NCI-H187 (cell line): ENCODE measurements at regions not wholly inside any gene's neighbourhood (a gene's known extent, or its start where the extent isn't known, plus 50 kb on each side); places are given as distances from the start of the nearest gene placed in this dataset.

Experiments
- DNase-seq, 2 experiments: peaks; one replicate each; lab custom pipeline; 2025; lab: John Stamatoyannopoulos, UW

DNA sequence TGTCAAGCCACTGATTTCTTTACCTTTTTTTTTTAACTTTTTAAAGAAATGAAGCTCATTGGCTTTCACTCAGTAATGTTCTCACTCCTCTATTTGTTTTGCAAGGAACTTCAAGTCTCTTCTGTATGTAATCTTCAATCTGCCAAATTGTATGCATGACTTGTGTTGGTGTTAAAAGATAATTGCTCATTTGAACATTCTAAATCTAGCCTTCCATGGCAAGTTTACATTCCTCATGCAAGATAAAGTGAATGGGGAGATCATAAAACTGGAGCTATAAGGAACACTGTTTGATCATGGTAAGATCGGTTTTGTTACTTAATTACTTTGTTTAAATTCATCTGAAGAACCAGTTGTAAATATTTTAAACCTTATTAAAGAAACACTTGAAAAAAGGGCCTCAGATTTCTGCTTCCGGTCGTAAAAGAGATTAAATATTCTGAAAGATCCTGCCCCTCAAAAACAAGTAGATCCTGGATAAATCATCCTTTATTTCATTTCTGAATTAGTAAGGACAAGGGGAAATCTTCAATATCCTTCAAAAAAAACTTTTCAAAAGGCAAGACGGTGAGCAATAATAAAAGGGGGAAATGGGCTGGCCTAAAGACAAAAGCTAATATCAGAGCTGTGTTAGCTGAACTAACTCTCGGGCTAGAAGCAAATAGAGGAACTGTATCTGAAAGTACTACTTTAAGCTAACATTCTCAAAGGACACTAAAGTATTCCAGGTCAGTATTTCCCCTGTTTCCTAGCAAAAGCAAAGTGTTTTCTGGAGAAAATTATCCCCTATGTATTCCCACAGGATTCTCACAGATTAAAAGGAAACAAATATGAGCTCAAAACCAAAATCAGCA is 107.0 kb upstream of the ATP11B start:
- no peak for DNase-seq

DNA sequence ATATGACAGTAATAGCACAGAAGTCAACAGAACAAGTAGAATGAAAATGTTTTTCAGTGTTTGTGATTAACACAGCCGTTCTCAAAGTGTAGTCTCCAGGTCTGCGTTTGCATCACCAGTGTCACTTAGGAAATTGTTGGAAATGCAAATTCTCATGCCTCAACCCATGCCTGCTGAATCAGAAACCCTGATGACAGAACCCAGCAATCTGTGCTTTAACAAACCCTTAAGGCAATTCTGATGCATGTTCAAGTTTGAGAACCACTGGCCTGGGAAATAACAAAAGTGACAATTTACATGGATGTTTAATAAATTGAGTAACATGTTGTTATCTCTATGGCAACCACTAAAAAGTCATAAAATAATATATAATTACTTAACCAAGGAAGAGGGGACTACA is 103.1 kb upstream of the ATP11B start:
- no peak for DNase-seq

DNA sequence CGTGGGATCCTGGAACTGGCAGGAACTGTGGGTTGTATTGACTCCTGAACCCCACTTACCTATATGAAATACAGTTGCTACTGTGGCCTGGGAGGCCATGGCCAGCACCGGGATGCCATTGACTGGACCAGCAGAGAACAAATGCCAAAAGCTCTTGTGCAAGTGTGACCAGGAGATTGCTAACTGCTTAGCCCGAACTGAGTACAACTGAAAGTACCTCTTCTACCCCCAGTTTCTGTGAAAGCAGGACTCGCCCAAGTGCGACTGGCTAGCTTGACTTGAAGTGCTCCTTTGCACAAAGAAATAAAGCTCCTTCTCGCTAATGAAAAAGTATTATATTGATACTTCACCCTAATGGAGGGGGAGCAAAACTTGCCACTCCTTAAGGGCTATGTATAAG is 101.3 kb upstream of the ATP11B start:
- no peak for DNase-seq

DNA sequence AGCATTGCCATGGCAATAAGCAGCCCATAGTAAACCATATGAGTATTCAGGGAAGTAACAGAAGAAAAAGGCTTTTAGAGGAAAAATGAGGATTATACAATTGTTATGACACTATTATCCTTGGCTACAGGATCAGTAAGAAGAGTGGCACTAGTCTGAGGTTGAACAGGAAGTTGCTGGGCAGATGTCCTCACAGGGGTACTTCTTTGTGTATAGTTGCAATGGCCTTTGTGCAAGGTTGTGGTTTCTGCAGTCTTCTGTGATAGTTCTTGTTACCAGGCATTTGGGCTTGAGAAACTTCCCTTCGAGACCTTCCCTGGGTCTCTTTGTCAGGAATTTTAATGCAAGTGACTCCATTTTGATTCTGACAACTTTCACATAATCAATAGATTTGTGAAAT is 100.6 kb upstream of the ATP11B start:
- no peak for DNase-seq

DNA sequence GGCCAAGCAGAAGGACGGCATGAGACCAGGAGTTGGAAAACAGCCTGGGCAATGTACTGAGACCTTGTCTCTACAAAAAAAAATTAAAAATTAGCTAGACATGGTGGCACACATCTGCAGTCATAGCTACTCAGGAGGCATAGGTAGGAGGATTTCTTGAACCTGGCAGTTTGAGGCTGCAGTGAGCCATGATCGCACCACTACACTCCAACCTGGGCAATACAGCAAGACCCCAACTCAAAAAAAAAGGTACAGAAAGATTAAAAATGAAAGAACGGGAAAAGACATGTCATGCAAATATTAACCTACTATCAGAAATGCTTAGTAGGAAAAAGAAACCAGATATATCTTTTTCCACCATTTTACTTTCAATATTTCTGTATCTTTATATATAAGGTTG is 99.6 kb upstream of the ATP11B start:
- DNase-seq, result no peak

DNA sequence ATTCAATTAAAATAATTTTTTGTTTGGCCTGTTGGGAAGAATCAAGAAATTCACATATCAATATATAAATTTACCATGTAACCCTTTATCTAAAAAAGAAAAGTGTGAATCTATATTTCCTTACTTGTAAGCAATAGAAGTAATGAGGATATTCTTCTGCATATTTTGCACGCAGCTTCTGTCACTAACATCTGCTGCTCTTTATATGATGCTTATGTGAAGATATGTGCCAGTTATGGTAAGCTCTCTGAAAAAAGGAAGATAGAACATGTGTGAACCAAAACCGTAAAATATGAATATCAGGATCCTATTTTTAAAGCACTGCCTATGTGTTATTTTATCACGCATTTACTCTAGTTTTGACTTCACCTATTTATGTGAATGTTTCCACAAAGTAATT is 96.4 kb upstream of the ATP11B start:
- DNase-seq, result no peak

DNA sequence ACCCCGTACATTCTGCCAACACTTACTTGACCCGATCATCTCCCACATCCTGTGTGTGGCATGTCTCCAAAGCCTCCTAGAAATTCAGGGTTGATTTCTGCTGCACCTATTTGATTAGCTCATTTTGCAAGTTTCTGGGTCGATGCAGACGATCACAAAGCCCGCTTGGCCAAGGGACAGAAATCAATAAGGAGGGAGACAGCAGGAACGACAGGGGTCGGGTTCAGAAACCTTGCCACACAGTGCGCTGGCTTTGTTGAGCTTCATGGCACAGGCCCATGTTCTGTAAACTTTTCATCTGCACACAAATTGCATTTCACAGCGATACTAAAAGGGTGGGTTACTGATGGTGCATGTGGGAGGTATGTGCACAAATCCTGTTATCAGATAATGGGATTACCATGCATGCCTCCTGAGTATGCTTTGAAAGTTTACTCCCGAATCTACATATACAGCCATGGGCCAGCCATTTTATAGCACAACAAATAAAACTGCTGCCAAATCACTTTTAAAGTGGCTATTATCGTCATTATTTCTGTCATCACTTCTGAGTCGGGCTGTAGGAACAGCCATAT is 95.9 kb upstream of the ATP11B start:
- no peak for DNase-seq

DNA sequence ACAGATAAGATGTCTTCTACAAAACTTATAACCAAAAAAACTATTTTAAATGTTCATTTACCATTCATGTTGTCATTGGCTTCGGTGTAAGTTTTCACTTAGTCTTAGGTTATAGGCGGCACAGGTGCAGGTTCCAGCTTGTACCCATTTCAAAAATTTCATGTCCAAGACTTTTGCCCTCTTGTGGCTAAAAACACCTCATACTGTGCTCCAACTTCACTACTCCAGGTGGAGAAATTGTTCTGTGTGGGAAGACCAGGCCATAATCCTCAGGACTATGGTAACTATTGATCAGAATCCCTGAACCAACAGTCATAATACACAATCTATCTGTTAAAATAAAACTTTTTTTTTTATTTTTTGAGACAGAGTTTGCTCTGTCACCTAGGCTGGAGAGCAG is 95.2 kb upstream of the ATP11B start:
- DNase-seq, result no peak

DNA sequence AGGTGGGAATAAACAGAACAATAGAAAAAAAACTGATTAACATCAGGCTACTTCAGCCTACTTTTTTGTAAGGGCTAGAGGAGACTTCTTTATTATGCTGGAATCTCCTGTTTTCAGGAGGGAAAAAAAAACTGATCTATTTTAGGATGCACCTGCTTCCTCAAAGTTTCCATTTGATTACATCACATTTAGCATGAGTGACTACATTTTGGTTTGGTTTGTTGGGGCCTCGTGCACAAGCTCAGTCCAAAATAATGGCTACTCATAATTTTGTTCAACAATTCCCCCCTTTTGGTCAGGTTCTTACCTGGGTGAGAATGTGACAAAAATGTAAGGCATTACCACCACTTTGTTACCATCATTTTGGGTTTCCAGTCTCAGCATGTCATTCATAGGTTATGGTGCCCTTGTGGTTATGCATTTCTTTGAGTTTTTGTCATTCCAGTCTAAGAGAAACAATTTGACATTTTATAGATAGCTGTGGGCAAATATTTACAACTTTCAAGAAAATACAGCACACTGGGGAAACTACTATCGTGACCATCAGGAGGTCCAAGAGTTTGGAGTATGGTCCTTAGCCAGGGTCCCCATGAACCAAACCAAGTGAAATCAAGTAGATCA is 93.6 kb upstream of the ATP11B start:
- no peak for DNase-seq

DNA sequence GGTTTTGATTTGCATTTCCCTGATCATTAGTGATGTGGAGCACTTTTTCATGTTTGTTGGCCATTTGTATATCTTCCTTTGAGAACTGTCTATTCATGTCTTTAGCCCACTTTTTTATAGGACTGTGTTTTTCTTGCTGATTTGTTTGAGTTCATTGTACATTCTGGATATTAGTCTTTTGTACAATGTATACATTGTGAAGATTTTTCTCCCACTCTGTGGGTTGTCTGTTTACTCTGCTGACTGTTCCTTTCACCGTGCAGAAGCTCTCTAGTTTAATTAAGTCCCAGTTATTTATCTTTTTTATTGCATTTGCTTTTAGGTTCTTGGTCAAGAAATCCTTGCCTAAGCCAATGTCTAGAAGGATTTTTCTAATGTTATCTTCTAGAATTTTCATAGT is 91.1 kb upstream of the ATP11B start:
- DNase-seq, result no peak

DNA sequence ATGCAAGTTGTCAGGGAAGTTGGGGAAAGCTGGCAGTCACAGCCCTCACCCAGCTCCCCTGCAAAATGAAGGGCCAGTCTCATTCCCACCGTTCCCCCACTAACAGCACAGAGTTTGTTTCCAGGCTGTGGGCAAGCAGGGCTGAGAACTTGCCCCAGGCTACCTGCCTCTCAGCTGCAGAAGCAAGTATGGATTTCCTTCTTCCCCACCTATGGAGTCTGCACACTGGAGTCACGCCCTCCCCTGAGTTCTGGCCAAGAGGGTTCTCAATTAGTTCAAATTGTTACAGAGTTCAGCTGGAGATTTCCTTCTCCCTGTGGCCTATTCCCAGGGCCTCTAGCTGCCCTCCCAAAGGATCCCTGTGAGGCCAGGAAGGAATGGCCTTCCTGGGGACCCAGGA is 90.1 kb upstream of the ATP11B start:
- no peak for DNase-seq

DNA sequence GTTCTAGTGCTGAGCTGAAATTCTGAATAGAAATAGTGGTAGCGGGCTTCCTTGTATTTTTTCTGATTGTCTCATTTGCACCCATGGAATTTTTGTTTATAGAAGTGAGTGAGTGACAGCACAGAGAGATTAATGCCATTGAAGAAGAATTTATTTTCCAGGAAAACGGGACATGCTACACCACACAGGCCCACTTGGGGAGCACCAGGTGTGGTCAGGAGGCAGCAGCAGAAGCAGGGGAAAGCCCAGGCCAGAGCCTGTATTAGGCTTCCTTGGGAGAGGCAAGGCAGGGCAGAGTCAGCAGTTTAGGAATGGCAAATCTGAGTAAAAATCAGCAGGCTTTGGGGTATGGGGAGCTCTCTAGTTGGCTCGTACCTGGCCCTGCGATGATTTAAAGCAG is 88.4 kb upstream of the ATP11B start:
- DNase-seq, result no peak

DNA sequence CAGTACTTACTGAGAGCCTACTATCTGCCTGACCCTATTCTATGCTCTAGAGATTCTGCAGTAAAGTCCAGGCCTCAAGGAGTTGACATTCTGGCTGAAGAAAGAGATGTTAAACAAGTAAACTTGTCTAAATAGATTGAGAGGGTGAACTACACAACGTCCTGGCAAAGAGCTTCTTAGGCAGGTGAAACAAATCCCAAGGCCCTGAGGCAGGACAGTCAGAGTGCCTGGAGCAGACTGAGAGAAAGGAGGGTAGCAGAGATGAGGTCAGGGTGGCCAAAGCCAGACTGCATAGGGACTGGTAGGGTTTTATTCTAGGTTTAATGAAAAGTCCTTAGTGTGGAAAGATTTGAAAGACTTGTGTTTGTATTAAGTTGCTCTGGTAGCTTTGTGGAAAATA is 84.5 kb upstream of the ATP11B start:
- no peak for DNase-seq

DNA sequence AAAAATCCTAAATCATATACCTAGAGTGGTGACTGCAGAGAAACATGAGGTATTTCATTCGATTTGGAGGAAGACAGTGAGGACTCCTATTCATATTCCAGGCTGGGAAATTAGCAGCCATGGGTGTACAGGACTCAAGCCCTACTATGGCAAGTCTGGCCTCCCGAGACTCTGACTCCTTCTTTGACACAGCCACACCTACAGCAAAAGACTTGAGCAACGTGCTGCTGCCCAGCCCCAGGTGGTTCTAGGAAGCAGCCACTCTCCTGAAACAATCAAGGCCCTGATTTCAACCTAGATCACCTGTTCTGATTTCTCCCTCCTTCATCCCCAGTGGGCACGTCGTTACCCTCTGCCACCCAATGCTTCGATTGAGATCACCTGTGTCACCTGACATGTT is 84.0 kb upstream of the ATP11B start:
- no peak for DNase-seq

DNA sequence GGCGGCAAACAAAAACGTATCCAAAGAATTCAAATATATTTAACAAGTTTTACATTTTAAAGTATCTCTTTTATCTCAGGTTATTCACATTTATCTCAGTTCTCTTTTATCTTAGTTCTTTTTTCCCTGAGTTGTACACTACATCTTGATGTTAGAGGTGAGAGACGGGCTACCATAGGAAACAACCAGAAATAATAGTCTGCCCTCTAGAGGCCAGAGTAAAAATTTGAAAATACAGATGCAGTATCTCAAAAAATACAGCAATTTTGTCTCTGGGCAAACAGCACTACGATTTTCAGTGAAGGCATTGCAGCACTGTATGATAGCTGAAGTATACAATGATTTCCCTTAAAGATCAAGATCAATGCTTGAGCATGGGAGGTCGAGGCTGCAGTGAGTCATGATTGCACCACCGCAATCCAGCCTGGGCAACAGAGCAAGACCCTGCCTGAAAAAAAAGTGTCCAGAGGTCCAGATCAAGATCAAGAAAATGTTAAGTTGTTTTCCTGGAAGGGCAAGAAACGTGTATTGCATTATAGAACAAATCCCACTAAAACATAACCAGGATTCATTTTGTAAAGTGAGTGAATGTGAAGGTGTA is 82.6 kb upstream of the ATP11B start:
- no peak for DNase-seq

DNA sequence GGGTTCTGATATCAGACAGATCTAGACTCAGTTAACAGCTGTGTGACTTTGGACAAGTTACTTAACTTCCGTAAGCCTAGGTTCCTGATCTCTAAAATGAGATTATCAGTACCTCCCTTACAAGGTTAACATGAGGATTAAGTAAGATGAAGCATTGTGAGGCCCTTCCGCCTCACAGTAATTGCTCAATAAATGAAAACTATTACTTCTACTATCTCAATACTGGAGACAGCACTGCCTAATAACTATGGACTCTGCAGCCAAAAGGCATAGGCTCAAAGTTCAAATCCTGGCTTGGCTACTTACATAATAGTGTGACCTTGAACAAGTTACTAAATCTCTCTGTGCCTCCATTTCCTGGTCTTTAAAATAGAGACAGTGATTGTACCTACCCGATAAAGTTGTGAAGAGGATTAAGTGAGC is 82.0 kb upstream of the ATP11B start:
- no peak for DNase-seq

DNA sequence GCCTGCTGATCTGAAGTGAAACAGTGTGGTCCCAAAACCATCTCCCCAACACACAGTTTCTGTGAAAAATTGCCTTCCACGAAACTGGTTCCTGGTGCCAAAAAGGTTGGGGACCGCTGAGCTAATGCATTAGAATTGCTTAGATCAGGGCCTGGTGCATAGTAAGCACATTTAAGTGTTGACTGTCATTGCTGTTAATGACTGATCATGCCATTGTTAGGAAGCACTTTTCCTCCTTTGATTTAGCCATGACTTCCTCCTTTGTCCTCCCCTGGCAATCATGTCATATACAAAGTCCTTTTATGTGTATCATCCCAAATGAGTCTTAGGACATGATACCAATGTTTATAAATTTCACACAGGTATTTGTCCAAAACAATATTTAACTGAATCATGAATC is 81.5 kb upstream of the ATP11B start:
- DNase-seq, result no peak

DNA sequence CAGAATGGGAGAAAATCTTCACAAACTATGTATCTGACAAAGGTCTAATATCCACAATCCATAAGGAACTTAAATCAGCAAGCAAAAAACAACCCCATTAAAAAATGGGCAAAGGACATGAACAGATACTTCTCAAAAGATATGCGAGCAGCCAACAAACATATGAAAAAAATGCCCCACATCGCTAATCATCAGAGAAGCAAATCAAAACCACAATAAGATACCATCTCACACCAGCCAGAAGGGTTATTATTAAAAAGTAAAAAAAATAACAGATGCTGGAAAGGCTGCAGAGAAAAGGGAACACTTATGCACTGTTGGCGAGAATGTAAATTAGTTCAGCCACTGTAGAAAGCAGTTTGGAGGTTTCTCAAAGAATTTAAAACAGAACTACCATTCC is 80.2 kb upstream of the ATP11B start:
- DNase-seq, result no peak

DNA sequence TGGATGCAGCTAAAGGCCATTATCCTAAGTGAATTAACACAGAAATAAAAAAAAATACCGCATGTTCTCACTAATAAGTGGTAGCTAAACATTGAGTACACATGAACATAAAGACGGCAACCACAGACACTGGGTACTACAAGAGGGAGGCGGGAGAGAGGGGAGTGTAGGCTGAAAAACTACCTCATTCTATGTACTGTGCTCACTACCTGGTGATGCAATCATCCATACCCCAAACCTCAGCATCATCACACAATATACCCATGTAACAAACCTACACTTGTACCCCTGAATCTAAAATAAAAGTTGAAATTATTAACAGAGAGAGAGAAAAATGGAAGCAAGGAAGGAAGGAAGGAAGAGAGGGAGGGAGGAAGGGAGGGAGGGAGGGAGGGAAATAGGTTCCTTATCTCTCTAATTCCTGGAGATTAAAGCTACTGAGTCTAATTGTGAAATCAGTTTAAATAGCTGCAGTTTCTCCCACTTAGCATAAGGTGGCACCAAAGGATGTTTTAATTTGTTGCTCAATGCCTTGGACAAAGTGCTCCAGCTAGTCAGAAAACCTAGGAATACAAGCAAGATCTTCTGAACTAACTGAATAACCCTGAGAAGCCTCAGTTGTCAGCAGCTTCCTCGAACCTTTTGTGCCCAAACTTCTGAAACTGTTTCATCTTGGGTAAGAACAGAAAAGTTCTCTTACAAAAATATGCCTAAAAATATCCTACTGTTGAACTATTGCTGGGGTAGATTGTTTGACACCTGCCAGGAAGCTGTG is 79.4 kb upstream of the ATP11B start:
- peak; percentile 15 to 20 for DNase-seq

DNA sequence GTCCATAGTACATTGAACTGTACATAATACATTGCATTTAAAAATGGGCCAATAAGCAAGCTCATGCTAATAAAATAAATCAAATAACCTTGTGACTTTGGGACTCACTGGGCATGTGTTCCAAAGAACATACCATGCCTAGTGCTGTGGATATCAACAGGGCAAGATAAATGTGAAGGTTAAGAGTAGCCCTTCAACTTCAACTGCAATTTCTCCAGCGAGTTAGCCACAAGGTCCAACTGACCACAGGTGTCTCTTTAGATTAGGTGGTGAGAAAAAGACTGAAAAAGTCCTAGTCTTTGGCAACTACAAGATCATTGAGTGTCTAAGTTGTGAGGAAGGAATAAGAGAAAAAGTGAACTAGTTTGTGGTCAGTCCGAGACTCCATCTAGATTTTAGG is 78.3 kb upstream of the ATP11B start:
- no peak for DNase-seq

DNA sequence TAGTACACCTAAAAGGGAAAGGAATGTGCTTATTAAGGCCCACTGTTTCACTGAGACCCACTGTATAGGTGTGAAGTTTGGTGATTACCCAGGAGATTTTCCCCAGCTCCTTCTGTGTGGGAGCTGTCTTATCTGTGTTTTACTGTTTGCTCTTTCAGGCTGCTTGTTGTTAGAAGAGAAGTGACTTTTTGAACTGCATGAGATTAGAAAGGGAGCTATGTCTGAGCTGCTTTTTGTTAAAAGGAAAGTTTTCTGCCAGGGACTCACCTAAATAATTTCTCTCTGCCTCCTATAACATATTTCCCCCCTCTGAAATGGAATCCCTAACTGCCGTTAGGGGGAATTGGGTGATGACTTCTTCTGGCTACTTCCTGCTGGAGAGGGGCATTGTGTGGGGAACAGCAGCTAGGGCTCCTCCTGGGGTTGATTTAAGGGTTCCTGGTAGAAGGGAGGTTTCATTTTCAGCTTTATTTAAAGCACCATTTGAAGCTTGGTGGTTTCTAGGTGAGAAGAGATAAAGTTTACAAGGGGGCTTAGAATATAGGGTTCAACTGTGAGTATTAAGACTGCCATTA is 77.1 kb upstream of the ATP11B start:
- DNase-seq, result no peak

DNA sequence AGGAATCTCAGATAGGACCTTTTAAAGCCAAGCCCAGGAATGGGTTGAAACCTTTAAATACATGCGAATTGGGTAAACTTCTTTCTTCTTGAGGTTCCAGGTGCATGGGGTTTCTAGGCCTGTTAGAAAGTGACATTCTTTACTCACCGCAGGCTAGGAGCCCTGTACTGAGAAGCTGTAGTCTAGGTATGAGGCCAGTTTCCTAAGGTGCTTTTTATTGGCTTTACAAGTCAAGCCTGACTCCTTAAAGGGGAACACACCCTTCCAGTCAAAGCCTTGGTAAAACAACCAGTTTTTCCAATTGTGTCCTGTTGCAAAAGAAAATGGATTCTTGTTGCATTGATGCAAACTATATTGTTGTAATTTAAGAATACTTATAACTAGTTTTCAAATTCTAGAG is 76.1 kb upstream of the ATP11B start:
- no peak for DNase-seq
